ENCODE measurements at regions not wholly inside any gene's neighbourhood (a gene's known extent, or its start where the extent isn't known, plus 50 kb on each side); places are given as distances from the start of the nearest gene placed in this dataset.

GRCh38 chr2:53561155-53561554 is 206.4 kb upstream of the CHAC2 start:
- H3K4me3 Mint-ChIP-seq, result no peak overlapping the region
- H3K27ac Mint-ChIP-seq, result no peak overlapping the region
- no peaks in the 10 kb centered on the region for H3K36me3 Mint-ChIP-seq
- no peaks in the 10 kb centered on the region for H3K4me1 Mint-ChIP-seq
- peaks cover 3 to 9% (median 3%) of the 10 kb centered on the region in 3 donors for H3K9me3 Mint-ChIP-seq
- H3K27me3 Mint-ChIP-seq, result peaks cover 2% of the 10 kb centered on the region

- H3K4me1 Mint-ChIP-seq, result no peaks in the 10 kb centered on the region
- H3K4me3 Mint-ChIP-seq, result no peak overlapping the region
- H3K36me3 Mint-ChIP-seq, result no peaks in the 10 kb centered on the region
- peaks cover 2% of the 10 kb centered on the region for H3K27me3 Mint-ChIP-seq
- peaks cover 3 to 9% (median 5%) of the 10 kb centered on the region in 3 donors for H3K9me3 Mint-ChIP-seq
- no peak overlapping the region for H3K27ac Mint-ChIP-seq
These were observed 208.2 kb upstream of the CHAC2 start for GRCh38 chr2:53559302-53559966.

DNA sequence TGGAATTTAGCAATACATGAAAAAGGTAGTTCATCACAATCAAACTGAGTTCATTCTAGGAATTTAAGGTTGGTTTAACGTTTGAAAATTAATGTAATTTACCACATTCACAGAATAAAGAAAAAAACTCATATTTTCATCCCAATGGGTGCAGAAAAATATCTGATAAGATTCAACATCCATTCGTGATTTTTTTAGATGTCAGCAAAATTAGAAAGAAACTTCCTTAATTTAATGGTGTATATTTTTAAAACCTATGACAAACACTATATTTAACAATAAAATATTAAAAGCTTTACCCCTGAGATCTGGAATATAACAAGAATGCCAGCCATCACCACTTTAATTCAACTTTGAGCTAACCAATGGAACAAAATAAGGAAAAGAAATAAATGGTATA is 208.7 kb upstream of the CHAC2 start:
- Mint-ChIP-seq H3K27me3 (peaks cover 2% of the 10 kb centered on the region), H3K36me3 (no peaks in the 10 kb centered on the region)

GRCh38 chr2:53549497-53549896 is 218.1 kb upstream of the CHAC2 start:
- peaks cover 4% of the 10 kb centered on the region for H3K27me3 Mint-ChIP-seq
- H3K9me3 Mint-ChIP-seq, result peaks cover 2 to 7% (median 7%) of the 10 kb centered on the region in 3 donors
- H3K4me1 Mint-ChIP-seq, result no peaks in the 10 kb centered on the region
- H3K4me3 Mint-ChIP-seq, result no peak overlapping the region
- H3K36me3 Mint-ChIP-seq, result peaks cover 1% of the 10 kb centered on the region
- H3K27ac Mint-ChIP-seq, result no peak overlapping the region

More for the DNA sequence above, 208.7 kb upstream of the CHAC2 start:
- H3K4me1 Mint-ChIP-seq, result no peaks in the 10 kb centered on the region
- H3K9me3 Mint-ChIP-seq, result peaks cover 3 to 9% (median 5%) of the 10 kb centered on the region in 3 donors
- no peak overlapping the region for H3K27ac Mint-ChIP-seq
- no peak overlapping the region for H3K4me3 Mint-ChIP-seq

- Mint-ChIP-seq H3K4me1 (no peaks in the 10 kb centered on the region), H3K27ac (no peak overlapping the region), H3K9me3 (peaks cover 0 to 10% (median 6%) of the 10 kb centered on the region in 3 donors), H3K36me3 (no peaks in the 10 kb centered on the region), H3K4me3 (no peak overlapping the region), H3K27me3 (peaks cover 4% of the 10 kb centered on the region)
These were observed 222.0 kb upstream of the CHAC2 start for GRCh38 chr2:53545604-53546003.

DNA sequence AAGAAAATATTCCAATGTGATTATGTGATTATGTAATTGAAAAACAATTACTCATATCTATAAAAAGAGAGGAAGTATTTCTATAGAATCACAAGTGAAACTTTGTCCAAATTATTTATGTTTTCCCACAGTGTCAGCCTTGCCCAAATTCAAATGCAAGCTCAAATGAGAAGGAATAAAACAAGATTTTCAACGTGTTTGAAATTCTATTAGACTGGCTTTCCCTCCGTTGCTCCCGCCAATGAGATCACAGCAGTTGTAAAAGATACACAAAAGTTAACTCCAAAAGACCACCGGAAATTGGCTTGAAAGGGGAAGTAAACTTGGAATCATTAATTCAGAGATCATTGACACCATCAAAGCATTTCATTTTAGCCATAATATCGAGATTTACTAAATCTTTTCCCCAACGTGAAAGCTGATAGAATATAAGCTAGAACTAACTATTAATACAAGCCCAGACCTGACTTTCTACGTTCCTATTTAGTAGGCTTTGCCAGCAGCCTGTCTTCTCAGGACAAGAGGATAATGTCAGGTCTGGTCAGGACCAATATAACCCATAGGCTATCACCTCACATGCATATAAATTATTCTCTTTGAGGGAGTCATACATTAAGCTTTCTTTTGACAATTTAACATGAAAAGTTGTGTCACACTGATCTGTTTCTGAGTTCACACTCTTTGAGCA is 222.6 kb upstream of the CHAC2 start:
- H3K9me3 Mint-ChIP-seq, result peaks cover 2 to 10% (median 6%) of the 10 kb centered on the region in 3 donors
- peaks cover 4% of the 10 kb centered on the region for H3K27me3 Mint-ChIP-seq
- no peak overlapping the region for H3K27ac Mint-ChIP-seq
- no peaks in the 10 kb centered on the region for H3K36me3 Mint-ChIP-seq
- no peaks in the 10 kb centered on the region for H3K4me1 Mint-ChIP-seq
- H3K4me3 Mint-ChIP-seq, result no peak overlapping the region

DNA sequence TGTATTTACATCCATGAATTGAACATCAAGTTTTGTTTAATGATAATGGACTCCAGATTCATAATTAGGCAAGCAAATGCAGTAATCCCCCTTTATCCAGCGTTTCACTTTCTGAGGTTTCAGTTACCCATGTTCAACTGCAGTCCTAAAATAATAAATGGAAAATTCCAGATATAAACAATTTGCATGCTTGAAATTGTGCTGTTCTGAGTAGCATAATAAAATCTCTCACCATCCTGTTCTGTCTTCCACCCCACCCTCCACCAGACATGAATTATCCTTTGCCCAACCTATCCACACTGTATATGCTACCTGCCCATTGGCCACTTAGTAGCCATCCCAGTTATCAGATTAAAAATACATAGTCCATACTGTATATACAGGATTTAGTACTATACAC is 224.5 kb upstream of the CHAC2 start:
- Mint-ChIP-seq H3K36me3 (no peaks in the 10 kb centered on the region), H3K27ac (no peak overlapping the region), H3K4me3 (no peak overlapping the region), H3K4me1 (no peaks in the 10 kb centered on the region), H3K9me3 (peaks cover 2 to 16% (median 11%) of the 10 kb centered on the region in 3 donors), H3K27me3 (peaks cover 4% of the 10 kb centered on the region)

DNA sequence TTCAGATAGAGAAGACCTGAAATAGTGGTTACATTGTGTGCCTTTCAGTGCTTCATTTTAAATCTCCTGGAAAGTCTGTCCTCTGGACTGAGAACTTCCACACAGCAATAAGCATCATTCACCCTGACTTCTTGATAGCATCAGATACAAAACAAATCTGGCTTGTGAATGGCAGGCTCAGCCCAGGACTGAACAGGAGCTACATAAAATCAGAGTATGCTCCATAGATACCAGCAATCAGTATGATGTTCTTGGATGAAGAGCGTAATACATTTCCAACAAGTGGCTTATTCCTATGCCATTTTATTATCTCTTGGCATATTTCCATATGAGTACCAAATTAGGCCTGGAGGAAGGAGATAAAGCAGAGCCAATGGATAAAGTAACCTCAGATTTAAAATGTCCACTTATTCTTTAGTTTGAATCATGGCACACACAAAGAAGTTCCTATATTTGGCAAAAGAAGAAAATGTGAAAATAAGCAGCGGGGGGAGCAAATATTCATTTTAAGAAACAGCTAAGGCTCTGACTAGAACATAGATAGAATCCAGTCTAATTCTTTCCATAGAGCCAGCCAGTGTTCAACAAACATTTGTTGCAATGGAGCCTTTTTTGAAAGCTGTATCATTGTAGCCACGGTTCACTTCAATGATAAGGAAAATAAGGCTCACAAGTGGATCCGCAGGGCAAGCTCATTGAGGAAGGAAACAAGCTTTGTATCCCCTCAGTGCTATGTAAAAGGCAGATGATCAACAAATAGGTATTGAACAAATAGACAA is 230.8 kb upstream of the CHAC2 start:
- Mint-ChIP-seq H3K27me3 (peaks cover 3% of the 10 kb centered on the region), H3K27ac (no peak overlapping the region), H3K9me3 (peaks cover 5 to 11% (median 7%) of the 10 kb centered on the region in 3 donors), H3K36me3 (no peaks in the 10 kb centered on the region), H3K4me3 (no peak overlapping the region), H3K4me1 (no peaks in the 10 kb centered on the region)

GRCh38 chr2:53535234-53535840 is 232.3 kb upstream of the CHAC2 start:
- no peaks in the 10 kb centered on the region for H3K36me3 Mint-ChIP-seq
- H3K4me3 Mint-ChIP-seq, result no peak overlapping the region
- H3K4me1 Mint-ChIP-seq, result no peaks in the 10 kb centered on the region
- peaks cover 3% of the 10 kb centered on the region for H3K27me3 Mint-ChIP-seq
- no peak overlapping the region for H3K27ac Mint-ChIP-seq
- peaks cover 3 to 7% (median 5%) of the 10 kb centered on the region in 3 donors for H3K9me3 Mint-ChIP-seq

DNA sequence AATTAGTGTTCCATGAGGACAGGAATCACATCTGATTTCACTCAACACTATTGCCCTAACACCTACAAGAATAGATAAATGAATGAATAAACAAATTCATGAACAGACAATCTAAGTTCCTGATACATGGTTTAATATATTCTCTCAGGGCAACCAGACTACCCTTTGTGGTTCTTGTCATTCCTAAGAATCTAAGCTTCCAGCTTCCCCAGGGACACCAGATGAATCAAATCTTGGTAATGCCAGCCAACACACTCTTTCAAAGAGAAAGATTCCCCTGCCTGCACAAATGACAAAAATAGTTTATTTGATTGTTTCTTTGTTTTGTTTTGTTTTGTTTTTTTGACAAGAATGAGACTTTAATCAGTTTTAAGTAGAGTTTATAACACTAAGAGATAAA is 237.5 kb upstream of the CHAC2 start:
- Mint-ChIP-seq H3K9me3 (peaks cover 0 to 14% (median 4%) of the 10 kb centered on the region in 3 donors), H3K4me3 (no peak overlapping the region), H3K27ac (no peak overlapping the region), H3K4me1 (no peaks in the 10 kb centered on the region), H3K27me3 (peaks cover 2% of the 10 kb centered on the region), H3K36me3 (no peaks in the 10 kb centered on the region)

DNA sequence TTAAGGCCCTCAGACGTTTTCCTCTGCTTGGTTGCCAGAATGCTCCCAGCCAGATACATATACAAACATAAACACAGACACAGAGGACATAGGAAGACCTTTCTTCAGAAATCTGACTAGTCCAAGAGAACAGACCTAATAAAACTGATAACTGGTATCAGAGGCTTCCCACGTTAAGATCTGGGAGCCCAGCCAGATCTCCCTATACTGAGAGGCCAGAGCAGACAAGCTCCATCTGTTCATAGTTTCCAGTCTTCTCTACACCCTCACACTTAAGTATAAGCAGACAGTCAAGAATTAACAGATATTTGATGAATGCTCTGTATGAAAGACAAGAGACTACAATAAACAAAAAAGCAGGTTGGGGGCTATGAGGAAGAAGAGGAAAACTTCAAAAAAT is 240.5 kb upstream of the CHAC2 start:
- H3K4me1 Mint-ChIP-seq, result no peaks in the 10 kb centered on the region
- peaks cover 2% of the 10 kb centered on the region for H3K27me3 Mint-ChIP-seq

DNA sequence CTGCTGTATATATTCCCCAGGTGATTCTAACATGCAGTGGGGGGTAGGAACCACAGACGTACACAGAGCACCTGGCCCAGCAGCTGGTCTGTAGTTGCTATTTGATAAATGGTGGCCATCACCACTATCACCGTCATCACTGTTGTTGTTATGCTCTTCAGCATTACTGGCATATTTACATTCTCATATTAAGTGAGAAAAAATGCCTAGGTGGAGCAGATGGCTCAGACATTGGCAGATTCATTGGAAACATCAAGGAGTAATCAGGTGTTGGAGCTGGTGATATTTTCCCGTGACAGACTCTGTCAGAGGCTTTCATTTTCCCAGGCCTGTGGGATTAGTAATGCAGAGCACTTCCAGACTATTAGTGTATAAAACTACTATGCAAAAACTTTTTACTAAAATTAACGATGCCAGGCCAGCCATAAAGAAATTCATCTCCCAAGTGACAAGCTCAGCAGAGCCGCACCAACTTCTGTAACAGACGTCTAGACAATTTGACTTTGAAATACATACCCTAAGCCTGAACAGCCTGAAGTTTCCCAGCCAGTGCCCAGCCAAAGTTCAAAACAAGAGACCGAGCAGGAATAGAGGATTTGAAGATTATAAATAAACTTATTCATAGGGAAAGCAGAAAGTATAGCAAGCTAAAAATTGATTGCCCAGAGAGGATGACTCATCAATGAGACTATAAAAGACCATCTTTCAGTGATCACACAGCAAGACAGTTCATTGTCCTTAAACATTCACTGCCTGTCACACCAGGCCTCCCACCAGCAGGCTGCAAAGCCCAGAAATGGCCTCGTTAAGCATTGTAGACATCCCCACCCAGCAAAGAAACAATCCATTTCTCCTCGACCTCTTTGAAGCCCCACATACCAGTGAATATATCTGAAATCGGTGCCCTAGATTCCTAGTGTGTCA is 247.4 kb upstream of the CHAC2 start:
- Mint-ChIP-seq H3K36me3 (peaks cover 1% of the 10 kb centered on the region), H3K4me3 (no peak overlapping the region), H3K27me3 (no peaks in the 10 kb centered on the region), H3K4me1 (peaks cover 5 to 7% (median 6%) of the 10 kb centered on the region in 3 donors), H3K27ac (no peak overlapping the region), H3K9me3 (no peaks in the 10 kb centered on the region)

More for the DNA sequence above, 240.5 kb upstream of the CHAC2 start:
- Mint-ChIP-seq H3K36me3 (no peaks in the 10 kb centered on the region), H3K27ac (no peak overlapping the region), H3K9me3 (peaks cover 0 to 14% (median 4%) of the 10 kb centered on the region in 3 donors), H3K4me3 (no peak overlapping the region)

- no peaks in the 10 kb centered on the region for H3K9me3 Mint-ChIP-seq
- no peak overlapping the region for H3K27ac Mint-ChIP-seq
- peaks cover 4% of the 10 kb centered on the region for H3K27me3 Mint-ChIP-seq
- H3K4me3 Mint-ChIP-seq, result no peak overlapping the region
- H3K36me3 Mint-ChIP-seq, result peaks cover 1% of the 10 kb centered on the region
- peaks cover 5 to 7% (median 6%) of the 10 kb centered on the region in 3 donors for H3K4me1 Mint-ChIP-seq
These were observed 250.2 kb upstream of the CHAC2 start for GRCh38 chr2:53517406-53517805.

GRCh38 chr2:53516650-53517049 is 251.0 kb upstream of the CHAC2 start:
- peaks cover 1% of the 10 kb centered on the region for H3K36me3 Mint-ChIP-seq

More at GRCh38 chr2:53516650-53517049, 251.0 kb upstream of the CHAC2 start:
- Mint-ChIP-seq H3K9me3 (no peaks in the 10 kb centered on the region), H3K4me1 (peaks cover 5 to 7% (median 6%) of the 10 kb centered on the region in 3 donors), H3K4me3 (peak overlapping the region in 2 of 4 donors; percentile 69 to 79), H3K27me3 (peaks cover 4% of the 10 kb centered on the region), H3K27ac (no peak overlapping the region)

Data from IgD-negative memory B cell (primary cell).